OCI-LY1 (cell line): ENCODE measurements at regions not wholly inside any gene's neighbourhood (a gene's known extent, or its start where the extent isn't known, plus 50 kb on each side); places are given as distances from the start of the nearest gene placed in this dataset.
"Not testable (repeated sequence)": the region's sequence is repeated elsewhere in the genome, so short reads cannot be mapped to it uniquely, and the experiment has no call there.

ENCODE experiments used
- EZH2 ChIP-seq: fragments of 200-600 bp; sonication (generic), shearing (Covaris generic); IDR thresholded peaks from 2 replicates; pipeline ENCODE4 v1.8.0; 2017; ENCODE audit warnings: borderline replicate concordance, mixed run types, mild to moderate bottlenecking, antibody characterized with exemption, low read length, moderate library complexity, mixed read lengths
- TF ChIP-seq, protein P1 (sequence below): fragments of 200-600 bp; sonication (generic), shearing (Covaris generic); IDR thresholded peaks from 2 replicates; pipeline ENCODE4 v1.5.1; 2017; ENCODE audit warnings: mild to moderate bottlenecking, antibody characterized with exemption, low read length, moderate library complexity, mixed read lengths

DNA sequence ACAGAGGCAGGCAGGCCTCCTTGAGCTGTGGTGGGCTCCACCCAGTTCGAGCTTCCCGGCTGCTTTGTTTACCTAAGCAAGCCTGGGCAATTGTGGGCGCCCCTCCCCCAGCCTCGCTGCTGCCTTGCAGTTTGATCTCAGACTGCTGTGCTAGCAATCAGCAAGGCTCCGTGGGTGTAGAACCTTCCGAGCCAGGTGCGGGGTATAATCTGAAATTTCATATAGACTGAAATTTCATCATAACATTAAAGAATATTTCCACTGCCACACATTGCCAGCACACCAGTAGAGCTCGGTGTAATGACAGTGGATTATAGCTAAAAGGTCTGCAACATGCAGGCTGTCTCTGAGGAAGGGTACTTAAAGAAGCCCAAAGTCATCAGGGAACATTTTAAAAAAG is 344.3 kb upstream of the COL8A1 start:
- TF ChIP-seq, protein P1, sequence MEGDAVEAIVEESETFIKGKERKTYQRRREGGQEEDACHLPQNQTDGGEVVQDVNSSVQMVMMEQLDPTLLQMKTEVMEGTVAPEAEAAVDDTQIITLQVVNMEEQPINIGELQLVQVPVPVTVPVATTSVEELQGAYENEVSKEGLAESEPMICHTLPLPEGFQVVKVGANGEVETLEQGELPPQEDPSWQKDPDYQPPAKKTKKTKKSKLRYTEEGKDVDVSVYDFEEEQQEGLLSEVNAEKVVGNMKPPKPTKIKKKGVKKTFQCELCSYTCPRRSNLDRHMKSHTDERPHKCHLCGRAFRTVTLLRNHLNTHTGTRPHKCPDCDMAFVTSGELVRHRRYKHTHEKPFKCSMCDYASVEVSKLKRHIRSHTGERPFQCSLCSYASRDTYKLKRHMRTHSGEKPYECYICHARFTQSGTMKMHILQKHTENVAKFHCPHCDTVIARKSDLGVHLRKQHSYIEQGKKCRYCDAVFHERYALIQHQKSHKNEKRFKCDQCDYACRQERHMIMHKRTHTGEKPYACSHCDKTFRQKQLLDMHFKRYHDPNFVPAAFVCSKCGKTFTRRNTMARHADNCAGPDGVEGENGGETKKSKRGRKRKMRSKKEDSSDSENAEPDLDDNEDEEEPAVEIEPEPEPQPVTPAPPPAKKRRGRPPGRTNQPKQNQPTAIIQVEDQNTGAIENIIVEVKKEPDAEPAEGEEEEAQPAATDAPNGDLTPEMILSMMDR, result not testable (repeated sequence)
- not testable (repeated sequence) for TF ChIP-seq EZH2
